HG02798 (cell line): ENCODE measurements at regions not wholly inside any gene's neighbourhood (a gene's known extent, or its start where the extent isn't known, plus 50 kb on each side); places are given as distances from the start of the nearest gene placed in this dataset.
"Not testable (repeated sequence)": the region's sequence is repeated elsewhere in the genome, so short reads cannot be mapped to it uniquely, and the experiment has no call there.

Experiments used
- ATAC-seq: cut with Tn5 transposase; IDR thresholded peaks from one replicate; pipeline ENCODE4 v1.9.1; 2021; ENCODE audit warnings: mild to moderate bottlenecking; ENCODE audit not compliant: unreplicated experiment, poor library complexity

- not testable (repeated sequence) for ATAC-seq
Measured at GRCh38 chr5:116867825-116868224, 293.2 kb upstream of the SEMA6A start.

- ATAC-seq: no peak
Measured at GRCh38 chr5:116865651-116866050, 291.0 kb upstream of the SEMA6A start.

- ATAC-seq: no peak
Measured at GRCh38 chr5:116864838-116865190, 290.2 kb upstream of the SEMA6A start.

GRCh38 chr5:116864157-116864837, 289.7 kb upstream of the SEMA6A start:
- no peak for ATAC-seq

- ATAC-seq: no peak
Measured at GRCh38 chr5:116862632-116863455, 288.2 kb upstream of the SEMA6A start.

- no peak for ATAC-seq
Measured at GRCh38 chr5:116861666-116862065, 287.0 kb upstream of the SEMA6A start.

- no peak for ATAC-seq
Measured at GRCh38 chr5:116861097-116861496, 286.5 kb upstream of the SEMA6A start.

GRCh38 chr5:116859666-116860320, 285.2 kb upstream of the SEMA6A start:
- ATAC-seq: no peak

GRCh38 chr5:116858705-116859333, 284.2 kb upstream of the SEMA6A start:
- no peak for ATAC-seq

GRCh38 chr5:116858020-116858419, 283.4 kb upstream of the SEMA6A start:
- not testable (repeated sequence) for ATAC-seq

GRCh38 chr5:116856271-116856670, 281.6 kb upstream of the SEMA6A start:
- no peak for ATAC-seq

- no peak for ATAC-seq
Measured at GRCh38 chr5:116853992-116854391, 279.4 kb upstream of the SEMA6A start.

- peak; percentile 47 for ATAC-seq
Measured at GRCh38 chr5:116848954-116849581, 274.4 kb upstream of the SEMA6A start.

GRCh38 chr5:116847960-116848359, 273.3 kb upstream of the SEMA6A start:
- ATAC-seq: no peak

- no peak for ATAC-seq
Measured at GRCh38 chr5:116844015-116844414, 269.4 kb upstream of the SEMA6A start.

GRCh38 chr5:116842514-116842961, 267.9 kb upstream of the SEMA6A start:
- ATAC-seq: no peak

- no peak for ATAC-seq
Measured at GRCh38 chr5:116841734-116842133, 267.1 kb upstream of the SEMA6A start.

- no peak for ATAC-seq
Measured at GRCh38 chr5:116838011-116838536, 263.5 kb upstream of the SEMA6A start.

- no peak for ATAC-seq
Measured at GRCh38 chr5:116834796-116835515, 260.3 kb upstream of the SEMA6A start.
